LNCaP clone FGC (cell line): ENCODE measurements at regions not wholly inside any gene's neighbourhood (a gene's known extent, or its start where the extent isn't known, plus 50 kb on each side); places are given as distances from the start of the nearest gene placed in this dataset.

Experiments
- DNase-seq: peaks from one replicate; pipeline ENCODE4 v3.0.0-alpha.2; 2011; ENCODE audit warnings: low read depth
- H3K4me3 ChIP-seq: 2 replicates; pipeline ENCODE4 v1.5.1; 2011; ENCODE audit warnings: mild to moderate bottlenecking, low read depth, low read length, control low read depth
- CTCF ChIP-seq: IDR thresholded peaks from 2 replicates; pipeline ENCODE4 v1.5.1; 2012; ENCODE audit warnings: mild to moderate bottlenecking; ENCODE audit not compliant: control insufficient read depth, insufficient read depth; ENCODE audit errors: extremely low read depth

GRCh38 chr13:89165685-89166084, 1494.5 kb downstream of the SLITRK5 start:
- DNase-seq, result no peak
- no peak overlapping the region for H3K4me3 ChIP-seq
- TF ChIP-seq CTCF, result no peak

- TF ChIP-seq CTCF, result no peak
- no peak overlapping the region for H3K4me3 ChIP-seq
- no peak for DNase-seq
Measured at GRCh38 chr13:89169951-89170350, 1498.8 kb downstream of the SLITRK5 start.

GRCh38 chr13:89181041-89181440, 1509.9 kb downstream of the SLITRK5 start:
- no peak for TF ChIP-seq CTCF
- H3K4me3 ChIP-seq, result no peak overlapping the region
- DNase-seq, result no peak

GRCh38 chr13:89199138-89199537, 1528.0 kb downstream of the SLITRK5 start:
- TF ChIP-seq CTCF, result no peak
- no peak overlapping the region for H3K4me3 ChIP-seq
- no peak for DNase-seq

GRCh38 chr13:89204435-89204834, 1533.3 kb downstream of the SLITRK5 start:
- DNase-seq, result no peak
- no peak for TF ChIP-seq CTCF
- H3K4me3 ChIP-seq, result no peak overlapping the region

- no peak for DNase-seq
- TF ChIP-seq CTCF, result no peak
- H3K4me3 ChIP-seq, result no peak overlapping the region
Measured at GRCh38 chr13:89205856-89206520, 1534.8 kb downstream of the SLITRK5 start.

- peak; percentile 53 for DNase-seq
- TF ChIP-seq CTCF, result no peak
- no peak overlapping the region for H3K4me3 ChIP-seq
Measured at GRCh38 chr13:89212186-89212585, 1541.0 kb downstream of the SLITRK5 start.
